ENCODE measurements at regions not wholly inside any gene's neighbourhood (a gene's known extent, or its start where the extent isn't known, plus 50 kb on each side); places are given as distances from the start of the nearest gene placed in this dataset.

- TF ChIP-seq CTCF (conservative IDR thresholded peaks at IDR 0.05; ENCODE audit: low read length) (no peak), EZH2phosphoT487 (IDR thresholded peaks at IDR 0.05; ENCODE audit: borderline replicate concordance, low read depth, low read length) (no peak)
Measured at GRCh38 chr3:161690299-161690620, 193.7 kb downstream of the OTOL1 start.

Measured in OCI-LY7 (cell line).